ENCODE measurements at regions not wholly inside any gene's neighbourhood (a gene's known extent, or its start where the extent isn't known, plus 50 kb on each side); places are given as distances from the start of the nearest gene placed in this dataset.
"Not testable (repeated sequence)": the region's sequence is repeated elsewhere in the genome, so short reads cannot be mapped to it uniquely, and the experiment has no call there.

GRCh38 chr6:100084316-100084990 is 90.4 kb upstream of the MCHR2 start:
- no peak for DNase-seq

GRCh38 chr6:100078509-100078908 is 84.5 kb upstream of the MCHR2 start:
- DNase-seq = no peak

GRCh38 chr6:100065348-100065747 is 71.3 kb upstream of the MCHR2 start:
- no peak for DNase-seq

- no peak for DNase-seq
Observed at GRCh38 chr6:100062621-100063020, 68.6 kb upstream of the MCHR2 start.

GRCh38 chr6:100057941-100058340 is 63.9 kb upstream of the MCHR2 start:
- DNase-seq = no peak

- no peak for DNase-seq
Observed at GRCh38 chr6:100050550-100050949, 56.5 kb upstream of the MCHR2 start.

- not testable (repeated sequence) for DNase-seq
Observed at GRCh38 chr6:100043961-100044360, 49.9 kb upstream of the MCHR2 start.
